SK-N-MC (cell line): ENCODE measurements at regions not wholly inside any gene's neighbourhood (a gene's known extent, or its start where the extent isn't known, plus 50 kb on each side); places are given as distances from the start of the nearest gene placed in this dataset.

Experiments
- EZH2 ChIP-seq: fragments of 200-600 bp; sonication (generic); IDR thresholded peaks from one replicate; pipeline ENCODE4 v1.6.1; 2017; ENCODE audit warnings: antibody characterized with exemption
- FOXP2 ChIP-seq: optimal IDR thresholded peaks from 2 replicates; pipeline ENCODE3; 2011; ENCODE audit warnings: mild to moderate bottlenecking, moderate library complexity; ENCODE audit not compliant: insufficient read depth; ENCODE audit errors: extremely low read length, control extremely low read depth
- POLR2AphosphoS5 ChIP-seq: IDR thresholded peaks from 2 replicates; pipeline ENCODE4 v1.6.1; 2012; ENCODE audit warnings: mild to moderate bottlenecking, low read depth, low read length, borderline replicate concordance

DNA sequence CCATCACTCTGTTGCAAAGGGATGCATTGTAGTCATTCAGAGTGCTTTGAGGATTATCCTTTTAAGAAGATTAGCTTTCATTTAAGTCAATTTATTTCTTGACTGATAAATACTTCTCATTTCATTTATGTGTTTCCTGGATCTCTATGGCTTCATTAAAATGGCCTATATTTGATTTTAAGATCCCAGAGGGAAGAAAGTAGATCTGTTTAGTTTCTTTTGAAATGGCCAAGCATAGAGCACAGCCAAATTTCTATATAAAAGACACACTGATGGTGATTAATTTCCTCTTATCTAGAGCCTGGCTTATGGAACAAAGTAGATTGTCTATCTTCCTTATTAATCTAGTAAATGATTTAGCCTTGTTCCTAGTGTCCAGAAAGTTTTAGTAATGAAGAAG, 129.7 kb upstream of the CALCR start:
- TF ChIP-seq POLR2AphosphoS5 (no peak), EZH2 (no peak), FOXP2 (no peak)
